Ascending aorta (tissue), 2 donors: ENCODE measurements at regions not wholly inside any gene's neighbourhood (a gene's known extent, or its start where the extent isn't known, plus 50 kb on each side); places are given as distances from the start of the nearest gene placed in this dataset.
"Not testable (repeated sequence)": the region's sequence is repeated elsewhere in the genome, so short reads cannot be mapped to it uniquely, and the experiment has no call there.

ENCODE experiments used
- DNase-seq, 2 donors: peaks; one replicate each; pipeline ENCODE4 v3.0.0-alpha.2; 2019; ENCODE audit warnings: low spot score in 2 of 2
- H3K27ac ChIP-seq, 2 donors: fragments of 200-600 bp; sonication (generic); one replicate each; pipeline ENCODE4 v1.5.1; 2016 to 2017; ENCODE audit warnings: mild to moderate bottlenecking in 1 of 2
- H3K27me3 ChIP-seq: fragments of 200-600 bp; sonication (generic); one replicate; pipeline ENCODE4 v1.5.1; 2017
- H3K36me3 ChIP-seq, 2 donors: fragments of 200-600 bp; sonication (generic); one replicate each; pipeline ENCODE4 v1.5.1; 2016
- H3K4me1 ChIP-seq, 2 donors: fragments of 200-600 bp; sonication (generic); one replicate each; pipeline ENCODE4 v1.5.1; 2016 to 2017; ENCODE audit warnings: mild to moderate bottlenecking in 1 of 2
- H3K4me3 ChIP-seq, 2 donors: fragments of 200-600 bp; sonication (generic); one replicate each; pipeline ENCODE4 v1.5.1; 2016 to 2017; ENCODE audit warnings: mild to moderate bottlenecking in 1 of 2
- H3K9me3 ChIP-seq, 2 donors: fragments of 200-600 bp; sonication (generic); one replicate each; pipeline ENCODE4 v1.5.1; 2016
- CTCF ChIP-seq, 3 experiments: fragments of 200-600 bp in 2 of 3; fragments of 450-650 bp in 1 of 3; sonication (generic) in 2 of 3; IDR thresholded peaks; one replicate each; pipeline ENCODE4 v1.5.1; 2016 to 2019; ENCODE audit warnings: antibody characterized with exemption in 3 of 3, mild to moderate bottlenecking in 1 of 3, moderate library complexity in 1 of 3
- intact Hi-C: fragments of 100-400 bp; cut with DNase I; formaldehyde crosslinking; loops from one replicate; pipeline ENCODE4 v1.15.1; 2023

- no peak overlapping the region for H3K27ac ChIP-seq
- no peak for DNase-seq
- intact Hi-C loops, result no loop called here
- TF ChIP-seq CTCF (IDR thresholded peaks at IDR 0.05), result no peak
- no peaks in the 10 kb centered on the region for H3K9me3 ChIP-seq
- H3K4me1 ChIP-seq, result no peaks in the 10 kb centered on the region
- H3K36me3 ChIP-seq, result no peaks in the 10 kb centered on the region
- no peaks in the 10 kb centered on the region for H3K27me3 ChIP-seq
- H3K4me3 ChIP-seq, result no peak overlapping the region
Observed at GRCh38 chr1:98550076-98550475, 111.4 kb upstream of the SNX7 start.

DNA sequence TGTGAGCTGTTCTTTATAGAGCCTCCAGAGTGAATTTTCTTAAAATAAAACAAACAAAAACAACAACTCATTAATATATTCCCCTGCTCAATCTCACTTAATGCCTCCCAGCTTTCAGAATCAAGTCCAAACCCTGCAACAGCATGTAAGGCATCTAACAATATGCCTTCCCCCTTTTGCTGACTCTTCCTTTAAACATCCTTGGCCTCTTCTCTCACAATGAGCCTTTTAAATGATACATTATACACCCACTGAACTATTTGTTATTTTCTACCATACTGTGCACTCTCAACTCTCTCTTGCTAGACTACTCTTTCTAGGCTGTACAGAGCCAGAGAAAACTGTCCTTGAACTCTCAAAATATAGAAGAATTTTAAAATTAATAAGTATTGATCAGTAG lies 115.2 kb upstream of the SNX7 start:
- intact Hi-C loops, result no loop called here
- H3K36me3 ChIP-seq, result no peaks in the 10 kb centered on the region
- no peaks in the 10 kb centered on the region for H3K4me1 ChIP-seq
- H3K4me3 ChIP-seq, result no peak overlapping the region
- no peak for DNase-seq
- H3K27me3 ChIP-seq, result no peaks in the 10 kb centered on the region
- no peak for TF ChIP-seq CTCF (IDR thresholded peaks at IDR 0.05)
- no peaks in the 10 kb centered on the region for H3K9me3 ChIP-seq
- no peak overlapping the region for H3K27ac ChIP-seq

DNA sequence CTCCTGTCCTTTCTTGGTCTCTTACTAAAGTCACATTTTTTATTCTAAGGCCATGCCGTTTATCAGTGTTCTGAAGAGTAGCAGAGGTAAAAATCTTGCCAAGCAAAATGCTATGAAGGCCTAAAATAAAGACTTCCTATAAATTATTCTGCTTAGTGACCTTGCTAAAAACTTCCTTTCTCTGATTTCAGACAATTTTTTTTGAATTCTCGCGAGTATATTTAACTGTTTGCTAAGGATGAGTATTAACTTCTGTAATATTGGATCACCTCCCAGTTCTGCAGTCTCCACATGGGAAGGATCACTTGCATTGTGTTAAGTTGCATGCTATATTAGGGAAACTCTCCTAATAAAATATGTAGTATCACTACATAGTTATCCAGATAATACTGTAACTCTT lies 123.4 kb upstream of the SNX7 start:
- H3K9me3 ChIP-seq, result no peaks in the 10 kb centered on the region
- H3K4me3 ChIP-seq, result no peak overlapping the region
- no peak for TF ChIP-seq CTCF (IDR thresholded peaks at IDR 0.05)
- DNase-seq, result no peak
- H3K36me3 ChIP-seq, result no peaks in the 10 kb centered on the region
- H3K27me3 ChIP-seq, result no peaks in the 10 kb centered on the region
- no peaks in the 10 kb centered on the region for H3K4me1 ChIP-seq
- intact Hi-C loops, result no loop called here
- no peak overlapping the region for H3K27ac ChIP-seq

DNA sequence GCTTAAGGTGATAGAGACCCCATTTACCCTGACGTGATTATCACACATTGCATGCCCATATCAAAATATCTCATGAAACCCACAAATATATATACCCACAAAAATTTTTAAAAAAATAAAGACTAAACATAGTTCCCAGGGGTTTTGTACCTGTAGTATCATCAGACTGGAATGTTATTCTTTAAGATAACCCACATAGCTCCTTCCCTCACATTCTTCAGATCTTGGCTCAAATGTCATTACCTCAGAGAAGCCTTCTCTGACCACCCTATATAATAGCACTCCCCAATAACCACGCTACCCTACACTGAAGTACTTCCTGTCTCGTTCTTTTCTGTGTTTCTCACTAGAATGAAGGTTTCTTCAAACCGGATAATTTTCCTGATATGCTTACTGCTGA lies 138.3 kb upstream of the SNX7 start:
- no peak for TF ChIP-seq CTCF (IDR thresholded peaks at IDR 0.05)
- no peaks in the 10 kb centered on the region for H3K4me1 ChIP-seq
- H3K9me3 ChIP-seq, result no peaks in the 10 kb centered on the region
- intact Hi-C loops, result no loop called here
- no peaks in the 10 kb centered on the region for H3K36me3 ChIP-seq
- no peak for DNase-seq
- no peaks in the 10 kb centered on the region for H3K27me3 ChIP-seq
- H3K27ac ChIP-seq, result no peak overlapping the region
- H3K4me3 ChIP-seq, result no peak overlapping the region

DNA sequence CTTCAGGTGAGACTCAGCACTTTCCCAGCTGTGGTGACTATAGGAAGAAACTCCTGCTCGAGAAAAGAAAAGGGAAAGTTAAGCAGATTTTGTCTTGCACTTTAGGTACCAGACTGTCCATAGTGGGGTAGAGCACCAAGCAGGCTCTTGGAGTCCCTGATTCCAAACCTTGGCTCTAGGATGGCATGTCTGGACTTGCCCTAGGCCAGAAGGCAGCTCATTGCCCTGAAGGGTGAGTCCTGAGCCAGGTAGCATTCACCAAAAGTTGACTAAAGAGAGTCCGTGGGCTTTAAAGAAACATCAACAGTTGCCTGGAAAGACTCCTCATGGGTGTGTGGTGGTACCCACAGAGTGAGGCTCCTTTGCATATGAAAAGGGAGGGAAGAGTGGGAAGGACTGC lies 145.2 kb upstream of the SNX7 start:
- Histone ChIP-seq H3K9me3 (no peaks in the 10 kb centered on the region), H3K27me3 (no peaks in the 10 kb centered on the region), H3K4me1 (no peaks in the 10 kb centered on the region), H3K27ac (no peak overlapping the region), H3K36me3 (no peaks in the 10 kb centered on the region), H3K4me3 (no peak overlapping the region)
- intact Hi-C loops, result no loop called here
- DNase-seq, result no peak
- no peak for TF ChIP-seq CTCF (IDR thresholded peaks at IDR 0.05)

DNA sequence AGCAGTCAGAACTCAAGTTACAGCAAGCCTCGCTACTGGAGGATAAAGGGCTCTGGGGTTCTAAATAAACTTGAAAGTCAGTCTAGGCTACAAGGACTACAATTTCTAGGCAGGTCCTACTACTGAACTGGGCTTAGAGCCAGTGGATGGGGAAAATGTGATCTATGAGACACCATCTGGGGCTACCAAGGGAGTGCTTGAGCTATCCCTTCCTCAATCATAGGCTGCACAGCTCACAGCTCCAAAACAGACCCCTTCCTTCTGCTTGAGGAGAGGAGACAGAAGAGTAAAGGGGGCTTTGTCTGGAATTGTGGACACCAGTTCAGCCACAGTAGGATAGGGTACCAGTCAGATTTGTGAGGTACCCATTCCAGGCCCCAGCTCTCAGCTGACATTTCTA lies 145.8 kb upstream of the SNX7 start:
- H3K36me3 ChIP-seq, result no peaks in the 10 kb centered on the region
- TF ChIP-seq CTCF (IDR thresholded peaks at IDR 0.05), result no peak
- H3K9me3 ChIP-seq, result no peaks in the 10 kb centered on the region
- no peaks in the 10 kb centered on the region for H3K27me3 ChIP-seq
- intact Hi-C loops, result no loop called here
- H3K4me3 ChIP-seq, result no peak overlapping the region
- H3K4me1 ChIP-seq, result no peaks in the 10 kb centered on the region
- H3K27ac ChIP-seq, result no peak overlapping the region
- no peak for DNase-seq

DNA sequence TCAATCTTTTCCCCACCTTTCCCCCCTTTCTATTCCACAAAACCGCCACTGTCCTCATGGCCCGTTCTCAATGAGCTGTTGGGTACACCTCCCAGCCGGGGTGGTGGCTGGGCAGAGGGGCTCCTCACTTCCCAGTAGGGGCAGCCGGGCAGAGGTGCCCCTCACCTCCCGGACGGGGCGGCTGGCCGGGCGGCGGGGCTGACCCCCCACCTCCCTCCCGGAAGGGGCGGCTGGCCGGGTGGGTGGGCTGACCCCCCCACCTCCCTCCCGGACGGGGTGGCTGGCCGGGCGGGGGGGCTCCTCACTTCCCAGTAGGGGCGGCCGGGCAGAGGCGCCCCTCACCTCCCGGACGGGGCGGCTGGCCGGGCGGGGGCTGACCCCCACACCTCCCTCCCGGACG lies 149.3 kb upstream of the SNX7 start:
- intact Hi-C loops, DNase-seq, H3K9me3 ChIP-seq: not testable (repeated sequence)

More for the DNA sequence above, 149.3 kb upstream of the SNX7 start:
- H3K4me3 ChIP-seq, H3K27me3 ChIP-seq, H3K36me3 ChIP-seq, H3K27ac ChIP-seq, H3K4me1 ChIP-seq: not testable (repeated sequence)
